Neural cell (in vitro differentiated cells): ENCODE measurements at regions not wholly inside any gene's neighbourhood (a gene's known extent, or its start where the extent isn't known, plus 50 kb on each side); places are given as distances from the start of the nearest gene placed in this dataset.

Source experiments
- TAF1 ChIP-seq: IDR thresholded peaks from 2 replicates; pipeline ENCODE4 v1.6.1; 2012; ENCODE audit warnings: low read depth
- TF ChIP-seq, protein P1 (sequence below): fragments of 450-650 bp; IDR thresholded peaks from 2 replicates; pipeline ENCODE4 v1.5.1; 2014; ENCODE audit warnings: antibody characterized with exemption, mild to moderate bottlenecking, moderate library complexity; ENCODE audit not compliant: poor library complexity, severe bottlenecking

DNA sequence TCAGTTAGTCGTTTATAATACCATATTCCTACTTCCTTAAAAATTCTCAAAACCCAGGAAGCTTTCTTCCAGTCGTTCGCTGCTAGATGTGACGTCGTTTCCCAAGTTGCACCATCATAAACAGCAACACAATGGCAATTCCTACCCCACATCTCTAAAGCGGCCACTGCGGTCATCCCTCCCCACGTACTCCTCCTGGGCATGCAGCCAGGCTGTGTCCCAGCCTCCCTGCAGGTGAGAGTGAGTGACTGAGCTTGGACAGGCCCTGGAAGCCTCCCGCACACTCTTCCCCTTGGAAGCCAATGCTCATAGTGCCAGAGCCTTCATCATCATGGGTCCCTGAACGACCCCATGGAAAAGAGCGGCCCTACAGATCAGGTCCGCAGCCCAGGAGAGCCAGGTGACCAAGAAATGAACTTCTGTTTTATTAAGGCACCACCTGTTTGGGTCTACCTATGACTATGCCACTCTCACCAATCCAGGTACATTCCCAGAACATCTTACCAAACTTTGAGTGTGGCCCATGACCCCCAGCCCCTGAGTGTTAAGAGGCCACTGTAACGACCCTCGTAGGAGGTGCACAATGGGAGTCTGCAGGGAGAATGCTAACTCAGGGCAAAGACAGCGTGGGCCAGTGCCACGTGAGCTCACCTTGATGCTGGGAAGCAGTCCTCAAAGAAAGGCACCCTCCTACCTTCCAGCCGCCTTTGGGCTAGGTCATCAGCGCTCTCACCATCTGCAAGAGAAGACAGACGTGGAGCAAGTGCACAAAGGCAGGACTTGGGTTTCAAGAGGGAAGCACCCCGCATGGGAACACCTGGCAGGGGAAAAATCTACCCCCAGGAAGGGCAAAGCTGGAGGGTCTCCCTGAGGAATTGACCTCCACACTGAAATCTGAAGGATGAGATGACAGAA is 74.7 kb upstream of the RAB6C start:
- TF ChIP-seq, protein P1, sequence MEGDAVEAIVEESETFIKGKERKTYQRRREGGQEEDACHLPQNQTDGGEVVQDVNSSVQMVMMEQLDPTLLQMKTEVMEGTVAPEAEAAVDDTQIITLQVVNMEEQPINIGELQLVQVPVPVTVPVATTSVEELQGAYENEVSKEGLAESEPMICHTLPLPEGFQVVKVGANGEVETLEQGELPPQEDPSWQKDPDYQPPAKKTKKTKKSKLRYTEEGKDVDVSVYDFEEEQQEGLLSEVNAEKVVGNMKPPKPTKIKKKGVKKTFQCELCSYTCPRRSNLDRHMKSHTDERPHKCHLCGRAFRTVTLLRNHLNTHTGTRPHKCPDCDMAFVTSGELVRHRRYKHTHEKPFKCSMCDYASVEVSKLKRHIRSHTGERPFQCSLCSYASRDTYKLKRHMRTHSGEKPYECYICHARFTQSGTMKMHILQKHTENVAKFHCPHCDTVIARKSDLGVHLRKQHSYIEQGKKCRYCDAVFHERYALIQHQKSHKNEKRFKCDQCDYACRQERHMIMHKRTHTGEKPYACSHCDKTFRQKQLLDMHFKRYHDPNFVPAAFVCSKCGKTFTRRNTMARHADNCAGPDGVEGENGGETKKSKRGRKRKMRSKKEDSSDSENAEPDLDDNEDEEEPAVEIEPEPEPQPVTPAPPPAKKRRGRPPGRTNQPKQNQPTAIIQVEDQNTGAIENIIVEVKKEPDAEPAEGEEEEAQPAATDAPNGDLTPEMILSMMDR = no peak
- TF ChIP-seq TAF1 = no peak
